GM19463 (cell line): ENCODE measurements at regions not wholly inside any gene's neighbourhood (a gene's known extent, or its start where the extent isn't known, plus 50 kb on each side); places are given as distances from the start of the nearest gene placed in this dataset.
"Not testable (repeated sequence)": the region's sequence is repeated elsewhere in the genome, so short reads cannot be mapped to it uniquely, and the experiment has no call there.

ENCODE experiments used
- ATAC-seq: cut with Tn5 transposase; IDR thresholded peaks from one replicate; pipeline ENCODE4 v1.9.1; 2021; ENCODE audit warnings: mild to moderate bottlenecking, moderate library complexity; ENCODE audit not compliant: unreplicated experiment

DNA sequence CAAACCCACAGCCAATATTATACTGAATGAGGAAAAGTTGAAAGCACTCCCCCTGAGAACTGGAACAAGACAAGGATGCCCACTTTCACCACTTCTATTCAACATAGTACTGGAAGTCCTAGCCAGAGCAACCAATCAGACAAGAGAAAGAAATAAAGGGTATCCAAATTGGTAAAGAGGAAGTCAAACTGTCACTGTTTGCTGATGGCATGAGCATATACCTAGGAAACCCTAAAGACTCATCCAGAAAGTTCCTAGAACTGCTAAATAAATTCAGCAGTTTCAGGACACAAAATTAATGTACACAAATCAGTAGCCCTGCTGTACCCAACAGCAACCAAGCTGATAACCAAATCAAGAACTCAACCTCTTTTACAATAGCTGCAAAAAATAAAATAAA, 220.0 kb downstream of the SYK start:
- not testable (repeated sequence) for ATAC-seq

GRCh38 chr9:91023741-91024140, 222.1 kb downstream of the SYK start:
- no peak for ATAC-seq

- no peak for ATAC-seq
Measured at GRCh38 chr9:91024841-91025240, 223.2 kb downstream of the SYK start.

GRCh38 chr9:91025856-91026255, 224.2 kb downstream of the SYK start:
- ATAC-seq = no peak

DNA sequence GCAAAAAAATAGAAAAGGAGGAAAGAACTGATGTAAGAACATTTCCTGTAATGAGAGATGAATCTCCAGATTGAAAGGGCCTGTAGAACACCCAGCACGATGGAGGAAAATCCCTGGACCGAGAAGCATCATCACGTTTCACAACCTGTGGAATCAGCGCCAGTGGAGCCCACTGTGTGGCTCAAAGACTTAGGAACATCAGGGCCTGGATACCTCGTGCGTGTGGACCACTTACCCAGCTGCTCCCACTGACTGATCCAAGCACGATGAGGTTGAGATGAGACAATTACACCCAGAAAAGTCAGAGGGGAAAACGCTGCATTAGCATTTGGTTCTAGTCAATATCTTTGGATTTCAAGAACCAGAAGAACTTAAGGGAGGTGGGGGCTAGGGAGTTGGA, 224.6 kb downstream of the SYK start:
- no peak for ATAC-seq

- ATAC-seq = no peak
Measured at GRCh38 chr9:91027005-91027404, 225.4 kb downstream of the SYK start.

DNA sequence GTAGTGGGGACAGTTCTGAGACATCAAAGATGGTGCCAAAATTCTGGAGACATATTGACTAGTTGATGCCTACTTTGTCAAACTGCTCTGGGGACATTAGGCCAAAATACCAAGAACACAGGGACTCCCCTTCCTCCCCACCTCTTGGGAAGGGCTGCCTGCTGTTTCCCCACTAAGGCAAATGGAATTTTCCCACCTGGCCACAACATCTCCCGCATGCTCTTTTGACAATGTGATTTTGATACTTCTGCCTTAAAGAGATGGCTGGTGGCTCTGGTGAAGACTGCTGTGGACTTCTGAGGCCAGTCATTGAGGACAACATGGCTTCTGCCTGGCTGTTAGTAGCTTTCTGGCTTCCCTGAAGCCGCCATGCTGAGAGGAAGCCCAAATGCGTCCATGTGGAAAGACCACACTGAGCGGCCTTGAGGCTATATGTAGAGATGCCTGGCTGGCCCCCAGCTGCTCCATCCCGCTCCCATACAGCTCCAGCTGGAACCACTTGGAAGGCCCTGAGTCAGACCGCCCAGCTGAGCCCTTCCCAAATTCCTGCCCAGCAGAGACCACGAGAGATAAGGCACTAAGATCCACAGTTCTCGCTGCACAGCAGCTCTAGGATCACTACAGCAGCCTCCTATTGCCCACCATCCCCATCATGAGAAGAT, 226.7 kb downstream of the SYK start:
- no peak for ATAC-seq

DNA sequence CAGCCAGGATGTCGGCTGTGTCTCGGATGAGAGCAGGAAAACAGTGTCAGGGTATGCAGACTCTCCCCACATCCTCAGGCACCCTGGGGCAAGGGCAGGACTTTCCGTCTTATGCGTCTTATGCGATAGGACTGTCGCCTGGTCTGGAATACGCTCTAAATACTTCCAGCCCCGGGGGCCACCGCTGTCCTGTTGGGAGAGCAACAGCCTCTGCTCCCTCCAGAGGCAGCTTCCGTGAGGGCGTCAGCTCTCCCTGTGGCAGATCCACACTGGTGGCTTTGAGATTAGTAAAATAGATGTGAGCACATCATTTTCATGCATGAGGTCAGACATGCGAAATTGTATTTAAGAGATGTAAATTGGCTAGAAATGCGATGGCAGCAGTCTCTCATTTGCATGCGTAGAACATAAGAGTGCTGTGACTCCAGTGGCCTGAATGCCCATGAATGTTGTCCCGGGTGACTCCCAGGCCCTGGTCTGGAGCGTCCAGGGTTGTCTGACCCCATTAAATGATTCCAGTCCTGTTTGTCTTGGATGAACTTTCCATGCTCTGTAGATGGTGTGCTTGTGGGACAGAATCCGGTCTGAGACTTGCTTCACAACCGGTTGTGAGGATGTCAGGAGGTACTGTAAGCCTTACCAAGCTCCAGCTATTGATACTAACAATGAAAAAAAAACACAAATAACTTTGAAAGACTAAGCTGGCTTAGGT, 228.2 kb downstream of the SYK start:
- ATAC-seq = no peak

DNA sequence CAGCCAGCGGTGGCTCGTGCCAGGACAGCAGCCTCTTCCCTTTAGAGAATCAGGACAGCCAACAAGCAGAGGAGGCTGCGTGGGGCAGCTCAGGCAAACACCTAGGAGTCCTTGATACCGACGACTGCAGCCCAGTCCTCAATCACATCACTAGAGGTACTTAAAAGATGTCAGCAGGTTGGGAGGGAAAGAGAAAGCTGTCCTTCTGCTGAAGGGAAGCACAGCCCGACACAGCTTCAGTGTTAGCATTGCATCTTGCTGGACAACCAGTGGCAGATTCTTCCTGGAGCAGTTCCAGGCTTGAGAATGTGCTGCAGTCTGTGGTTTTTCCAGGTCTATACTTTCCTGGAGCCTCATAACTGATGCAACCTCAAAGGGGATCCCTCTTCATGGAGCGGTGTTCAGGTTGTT, 230.5 kb downstream of the SYK start:
- no peak for ATAC-seq

- ATAC-seq = no peak
Measured at GRCh38 chr9:91033270-91033669, 231.7 kb downstream of the SYK start.

GRCh38 chr9:91033797-91034196, 232.2 kb downstream of the SYK start:
- no peak for ATAC-seq

GRCh38 chr9:91034521-91034920, 232.9 kb downstream of the SYK start:
- no peak for ATAC-seq

GRCh38 chr9:91034976-91035824, 233.6 kb downstream of the SYK start:
- no peak for ATAC-seq

DNA sequence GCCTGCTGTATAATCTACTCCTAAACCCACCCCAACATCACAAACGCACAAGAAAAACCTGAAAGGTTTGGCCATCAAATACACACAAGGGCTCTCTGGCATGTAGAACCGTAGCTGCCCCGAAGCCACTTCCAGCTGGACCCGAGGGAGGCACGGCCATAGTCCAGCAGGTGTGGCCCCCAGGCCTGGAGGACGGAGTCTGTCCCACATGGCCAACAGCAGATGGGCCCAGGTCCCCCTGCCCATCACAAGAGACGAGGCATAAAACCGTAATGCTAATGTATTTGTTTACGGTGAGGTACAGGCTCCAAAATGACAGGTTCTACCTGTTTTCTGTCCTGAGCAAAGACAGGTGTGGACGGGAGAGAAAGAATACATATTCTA, 234.2 kb downstream of the SYK start:
- ATAC-seq = no peak

- no peak for ATAC-seq
Measured at GRCh38 chr9:91036356-91036755, 234.7 kb downstream of the SYK start.

- ATAC-seq = peak; percentile 48
Measured at GRCh38 chr9:91036826-91037510, 235.3 kb downstream of the SYK start.

- no peak for ATAC-seq
Measured at GRCh38 chr9:91037511-91038482, 236.2 kb downstream of the SYK start.

DNA sequence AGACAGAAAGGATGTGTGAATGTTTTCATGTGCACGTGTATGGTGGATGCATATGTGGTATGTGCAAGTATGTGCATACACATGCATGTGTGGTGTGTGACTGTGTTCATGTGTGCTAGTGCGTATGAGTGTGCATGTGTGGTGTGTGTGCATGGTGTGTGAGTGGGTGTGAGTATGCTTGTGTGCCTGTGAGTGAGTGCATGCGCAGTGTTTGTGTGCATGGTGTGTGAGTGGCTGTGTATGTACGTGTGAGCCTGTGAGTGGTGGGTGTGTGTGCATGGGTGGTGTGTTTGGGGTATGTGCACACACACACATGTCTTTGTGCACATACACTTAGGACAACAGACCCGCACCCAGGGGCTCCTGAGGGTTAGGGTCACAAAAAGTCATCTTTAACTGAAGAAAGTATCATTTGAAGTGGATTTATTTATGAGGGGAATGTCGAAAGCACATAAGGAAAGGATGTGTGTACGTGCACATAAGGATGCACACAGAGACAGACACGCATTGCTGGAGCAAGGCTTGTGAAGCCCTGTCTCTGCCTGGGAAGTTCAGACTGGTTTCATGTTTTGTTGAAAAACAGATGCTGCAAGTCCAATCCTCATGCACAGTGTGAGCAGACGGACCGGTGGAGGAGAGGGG, 237.0 kb downstream of the SYK start:
- no peak for ATAC-seq

DNA sequence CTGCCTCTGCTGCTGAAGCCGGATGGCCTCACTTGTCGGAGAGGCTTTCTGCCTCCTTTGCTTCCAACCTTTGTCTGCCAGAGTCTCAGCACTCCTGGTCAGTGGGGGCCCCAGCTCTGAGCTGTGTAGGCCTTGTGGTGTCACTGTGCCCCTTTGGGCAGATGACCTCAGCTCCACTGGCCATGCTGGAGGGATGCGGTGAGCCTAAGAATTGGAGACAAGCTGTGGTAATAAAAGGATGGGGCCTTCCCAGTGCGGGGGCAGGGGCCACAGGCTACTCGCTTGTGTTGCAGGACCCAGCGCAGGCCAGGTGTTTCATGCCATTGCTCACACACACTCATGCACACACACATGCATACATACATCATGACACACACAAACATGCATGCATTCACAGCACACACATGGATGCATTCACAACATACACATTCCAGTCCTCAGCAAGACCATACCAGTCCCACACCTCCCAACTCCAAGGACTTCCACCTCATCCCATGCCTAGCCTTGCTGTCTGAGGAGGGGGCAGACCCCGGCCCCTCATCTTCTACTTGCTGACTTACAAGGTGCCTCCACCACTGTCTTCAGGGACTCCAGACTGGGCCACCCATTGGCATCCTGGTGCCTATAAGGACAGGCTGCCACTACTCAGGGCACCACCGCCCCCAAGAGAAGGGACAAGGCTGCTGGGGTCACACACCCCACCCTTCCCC, 237.7 kb downstream of the SYK start:
- no peak for ATAC-seq
